ENCODE measurements at regions not wholly inside any gene's neighbourhood (a gene's known extent, or its start where the extent isn't known, plus 50 kb on each side); places are given as distances from the start of the nearest gene placed in this dataset.

GRCh38 chr21:16538405-16538804 lies 808.6 kb downstream of the USP25 start:
- Mint-ChIP-seq H3K9me3 (no peaks in the 10 kb centered on the region), H3K27ac (no peak overlapping the region), H3K36me3 (no peaks in the 10 kb centered on the region)
- DNase-seq (ENCODE audit: low spot score in 2 of 2) (no peak), ATAC-seq (no peak)

GRCh38 chr21:16538936-16539440 lies 809.2 kb downstream of the USP25 start:
- Mint-ChIP-seq H3K36me3 (no peaks in the 10 kb centered on the region), H3K9me3 (no peaks in the 10 kb centered on the region), H3K27ac (no peak overlapping the region)
- ATAC-seq = no peak
- DNase-seq (ENCODE audit: low spot score in 2 of 2) = no peak

GRCh38 chr21:16540966-16541727 lies 811.4 kb downstream of the USP25 start:
- H3K9me3 Mint-ChIP-seq = no peaks in the 10 kb centered on the region
- no peaks in the 10 kb centered on the region for H3K36me3 Mint-ChIP-seq
- H3K27ac Mint-ChIP-seq = no peak overlapping the region
- DNase-seq (ENCODE audit: low spot score in 2 of 2) (no peak), ATAC-seq (no peak)

GRCh38 chr21:16550118-16550517 lies 820.3 kb downstream of the USP25 start:
- Mint-ChIP-seq H3K9me3 (peaks cover 0 to 5% of the 10 kb centered on the region in 2 donors), H3K27ac (no peak overlapping the region), H3K36me3 (no peaks in the 10 kb centered on the region)
- no peak for DNase-seq (ENCODE audit: low spot score in 2 of 2)
- no peak for ATAC-seq

- Mint-ChIP-seq H3K9me3 (peaks cover 0 to 5% of the 10 kb centered on the region in 2 donors), H3K36me3 (no peaks in the 10 kb centered on the region), H3K27ac (no peak overlapping the region)
- no peak for DNase-seq (ENCODE audit: low spot score in 2 of 2)
- ATAC-seq = no peak
Measured at GRCh38 chr21:16550917-16551741, 821.3 kb downstream of the USP25 start.

GRCh38 chr21:16552880-16553279 lies 823.1 kb downstream of the USP25 start:
- Mint-ChIP-seq H3K9me3 (peaks cover 0 to 5% of the 10 kb centered on the region in 2 donors), H3K27ac (no peak overlapping the region), H3K36me3 (no peaks in the 10 kb centered on the region)
- ATAC-seq = no peak
- DNase-seq (ENCODE audit: low spot score in 2 of 2) = no peak

- DNase-seq (ENCODE audit: low spot score in 2 of 2) (no peak), ATAC-seq (no peak)
- H3K27ac Mint-ChIP-seq = no peak overlapping the region
- peaks cover 0 to 5% of the 10 kb centered on the region in 2 donors for H3K9me3 Mint-ChIP-seq
- no peaks in the 10 kb centered on the region for H3K36me3 Mint-ChIP-seq
Measured at GRCh38 chr21:16554503-16554902, 824.7 kb downstream of the USP25 start.

GRCh38 chr21:16563116-16563515 lies 833.3 kb downstream of the USP25 start:
- no peak overlapping the region for H3K27ac Mint-ChIP-seq
- no peaks in the 10 kb centered on the region for H3K9me3 Mint-ChIP-seq
- DNase-seq (ENCODE audit: low spot score in 2 of 2) (no peak), ATAC-seq (no peak)
- no peaks in the 10 kb centered on the region for H3K36me3 Mint-ChIP-seq

- DNase-seq (ENCODE audit: low spot score in 2 of 2) (no peak), ATAC-seq (no peak)
- Mint-ChIP-seq H3K36me3 (no peaks in the 10 kb centered on the region), H3K27ac (no peak overlapping the region), H3K9me3 (no peaks in the 10 kb centered on the region)
Measured at GRCh38 chr21:16563795-16564194, 834.0 kb downstream of the USP25 start.

- H3K36me3 Mint-ChIP-seq = no peaks in the 10 kb centered on the region
- DNase-seq (ENCODE audit: low spot score in 2 of 2) = no peak
- ATAC-seq = no peak
- no peaks in the 10 kb centered on the region for H3K9me3 Mint-ChIP-seq
- H3K27ac Mint-ChIP-seq = no peak overlapping the region
Measured at GRCh38 chr21:16568244-16568643, 838.5 kb downstream of the USP25 start.

GRCh38 chr21:16568661-16569060 lies 838.9 kb downstream of the USP25 start:
- no peak overlapping the region for H3K27ac Mint-ChIP-seq
- no peaks in the 10 kb centered on the region for H3K9me3 Mint-ChIP-seq
- no peak for DNase-seq (ENCODE audit: low spot score in 2 of 2)
- no peaks in the 10 kb centered on the region for H3K36me3 Mint-ChIP-seq
- no peak for ATAC-seq

GRCh38 chr21:16569679-16570078 lies 839.9 kb downstream of the USP25 start:
- no peak for ATAC-seq
- DNase-seq (ENCODE audit: low spot score in 2 of 2) = no peak
- Mint-ChIP-seq H3K9me3 (no peaks in the 10 kb centered on the region), H3K36me3 (no peaks in the 10 kb centered on the region), H3K27ac (no peak overlapping the region)

- Mint-ChIP-seq H3K36me3 (no peaks in the 10 kb centered on the region), H3K27ac (no peak overlapping the region), H3K9me3 (no peaks in the 10 kb centered on the region)
- ATAC-seq (no peak), DNase-seq (ENCODE audit: low spot score in 2 of 2) (no peak)
Measured at GRCh38 chr21:16570171-16570570, 840.4 kb downstream of the USP25 start.

GRCh38 chr21:16570856-16571255 lies 841.1 kb downstream of the USP25 start:
- no peak for ATAC-seq
- no peaks in the 10 kb centered on the region for H3K9me3 Mint-ChIP-seq
- no peaks in the 10 kb centered on the region for H3K36me3 Mint-ChIP-seq
- DNase-seq (ENCODE audit: low spot score in 2 of 2) = no peak
- no peak overlapping the region for H3K27ac Mint-ChIP-seq

GRCh38 chr21:16571594-16571993 lies 841.8 kb downstream of the USP25 start:
- H3K27ac Mint-ChIP-seq = no peak overlapping the region
- H3K36me3 Mint-ChIP-seq = no peaks in the 10 kb centered on the region
- no peak for ATAC-seq
- no peak for DNase-seq (ENCODE audit: low spot score in 2 of 2)
- H3K9me3 Mint-ChIP-seq = peaks cover 0 to 4% of the 10 kb centered on the region in 2 donors

GRCh38 chr21:16572032-16572431 lies 842.2 kb downstream of the USP25 start:
- H3K36me3 Mint-ChIP-seq = no peaks in the 10 kb centered on the region
- DNase-seq (ENCODE audit: low spot score in 2 of 2) (no peak), ATAC-seq (no peak)
- H3K9me3 Mint-ChIP-seq = peaks cover 0 to 4% of the 10 kb centered on the region in 2 donors
- no peak overlapping the region for H3K27ac Mint-ChIP-seq

- ATAC-seq = no peak
- no peak for DNase-seq (ENCODE audit: low spot score in 2 of 2)
- H3K36me3 Mint-ChIP-seq = no peaks in the 10 kb centered on the region
- no peak overlapping the region for H3K27ac Mint-ChIP-seq
- peaks cover 0 to 4% of the 10 kb centered on the region in 2 donors for H3K9me3 Mint-ChIP-seq
Measured at GRCh38 chr21:16573578-16573977, 843.8 kb downstream of the USP25 start.
